GM21390 (cell line): ENCODE measurements at regions not wholly inside any gene's neighbourhood (a gene's known extent, or its start where the extent isn't known, plus 50 kb on each side); places are given as distances from the start of the nearest gene placed in this dataset.
"Not testable (repeated sequence)": the region's sequence is repeated elsewhere in the genome, so short reads cannot be mapped to it uniquely, and the experiment has no call there.

ENCODE experiments used
- ATAC-seq: cut with Tn5 transposase; IDR thresholded peaks from one replicate; pipeline ENCODE4 v1.9.1; 2021; ENCODE audit not compliant: unreplicated experiment

DNA sequence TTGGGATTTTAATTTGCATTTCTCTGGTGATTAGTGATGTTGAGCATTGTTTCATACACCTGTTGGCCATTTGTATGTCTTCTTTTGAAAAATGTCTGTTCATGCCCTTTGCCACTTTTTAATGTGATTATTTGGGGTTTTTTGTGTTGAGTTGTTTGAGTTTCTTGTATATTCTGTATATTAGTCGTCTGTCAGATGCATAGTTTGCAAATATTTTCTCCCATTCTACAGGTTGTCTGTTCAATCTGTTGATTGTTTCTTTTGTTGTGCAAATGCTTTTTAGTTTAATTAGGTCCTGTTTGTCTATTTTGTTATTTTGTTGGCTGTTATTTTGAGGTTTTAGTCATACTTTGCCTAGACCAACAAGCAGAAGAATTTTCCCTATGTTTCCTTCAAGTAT lies 164.0 kb upstream of the CXADR start:
- ATAC-seq = no peak

DNA sequence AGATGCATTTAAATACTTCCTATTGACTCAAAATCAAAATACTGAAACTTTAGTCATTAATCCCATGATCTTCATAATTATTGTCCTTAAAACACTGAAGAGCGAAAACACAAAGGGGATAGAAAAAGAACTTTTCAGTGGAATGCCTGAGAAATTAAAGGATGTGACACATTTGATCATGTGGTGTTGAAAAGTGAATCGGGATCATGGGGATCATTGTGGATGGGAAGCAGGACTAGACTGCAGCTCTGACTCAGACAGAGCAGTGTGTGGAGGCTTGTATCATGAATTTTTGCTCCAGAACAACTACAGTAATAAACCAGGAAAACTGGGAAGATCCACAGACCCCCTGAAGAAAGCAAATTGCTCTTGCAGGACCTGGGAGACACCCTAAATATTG lies 161.1 kb upstream of the CXADR start:
- ATAC-seq = no peak

GRCh38 chr21:17352996-17353655 lies 159.7 kb upstream of the CXADR start:
- no peak for ATAC-seq

DNA sequence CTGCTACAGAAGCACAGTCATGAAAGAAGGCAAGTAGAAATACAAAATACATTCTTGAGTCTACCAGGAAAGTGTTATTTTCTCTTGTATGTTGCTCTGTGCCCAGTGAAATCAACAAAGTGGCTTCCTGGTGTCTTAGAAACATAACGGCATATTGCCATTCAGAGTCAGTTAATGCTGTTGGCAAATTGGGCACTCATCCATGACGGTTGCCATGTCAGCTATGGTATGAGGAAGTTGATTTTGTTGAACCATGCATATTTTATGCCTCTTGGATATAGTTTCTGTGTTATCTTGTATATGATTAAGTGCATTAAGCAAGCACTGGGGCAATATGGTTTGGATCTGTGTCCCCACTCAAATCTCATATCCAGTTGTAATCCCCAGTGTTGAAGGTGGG lies 153.1 kb upstream of the CXADR start:
- ATAC-seq = no peak

DNA sequence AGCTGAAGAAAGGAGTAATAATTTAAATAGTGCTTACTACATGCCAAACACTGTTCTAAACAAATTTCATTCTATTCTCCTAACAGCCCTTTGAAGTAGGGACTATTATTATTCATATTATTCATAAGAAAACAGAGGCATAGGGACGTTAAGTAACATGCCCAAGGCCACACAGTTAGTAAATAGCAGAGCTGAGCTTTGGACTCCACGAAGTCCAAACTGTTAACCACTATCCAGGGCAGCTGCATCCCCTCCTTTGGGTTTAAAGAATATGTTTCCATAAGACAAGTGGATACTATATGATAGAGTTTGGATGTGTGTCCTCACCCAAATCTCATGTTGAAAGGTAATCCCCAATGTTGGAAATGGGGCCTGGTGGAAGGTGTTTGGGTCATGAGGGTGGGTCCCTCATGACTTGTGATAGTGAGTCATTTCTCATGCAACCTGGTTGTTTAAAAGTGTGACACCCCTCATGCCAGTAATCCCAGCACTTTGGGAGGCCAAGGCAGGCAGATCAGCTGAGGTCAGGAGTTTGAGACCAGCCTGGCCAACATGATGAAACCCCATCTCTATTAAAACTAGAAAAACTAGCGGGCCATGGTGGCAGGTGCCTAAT lies 144.0 kb upstream of the CXADR start:
- no peak for ATAC-seq

DNA sequence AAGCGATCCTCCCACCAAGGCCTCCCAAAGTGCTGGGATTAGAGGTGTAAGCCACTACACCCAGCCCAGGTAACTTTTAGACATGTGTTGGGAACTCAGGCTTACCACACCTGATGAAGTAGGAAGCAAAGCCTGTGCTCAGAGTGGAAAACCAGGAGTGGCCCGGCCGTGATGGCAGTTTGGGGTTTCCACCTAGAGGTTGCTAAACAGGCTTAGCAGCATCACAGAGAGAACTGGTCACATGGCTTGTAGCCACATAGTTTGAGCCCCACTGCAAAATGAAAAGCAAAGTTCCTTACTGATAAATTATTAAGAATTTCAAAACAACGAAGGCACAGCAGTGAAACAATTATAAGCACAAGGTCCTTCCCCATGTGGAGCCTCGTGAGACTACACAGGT lies 142.6 kb upstream of the CXADR start:
- no peak for ATAC-seq

- no peak for ATAC-seq
These were observed 141.9 kb upstream of the CXADR start for GRCh38 chr21:17370916-17371315.

- ATAC-seq = no peak
These were observed 141.4 kb upstream of the CXADR start for GRCh38 chr21:17371450-17371849.

DNA sequence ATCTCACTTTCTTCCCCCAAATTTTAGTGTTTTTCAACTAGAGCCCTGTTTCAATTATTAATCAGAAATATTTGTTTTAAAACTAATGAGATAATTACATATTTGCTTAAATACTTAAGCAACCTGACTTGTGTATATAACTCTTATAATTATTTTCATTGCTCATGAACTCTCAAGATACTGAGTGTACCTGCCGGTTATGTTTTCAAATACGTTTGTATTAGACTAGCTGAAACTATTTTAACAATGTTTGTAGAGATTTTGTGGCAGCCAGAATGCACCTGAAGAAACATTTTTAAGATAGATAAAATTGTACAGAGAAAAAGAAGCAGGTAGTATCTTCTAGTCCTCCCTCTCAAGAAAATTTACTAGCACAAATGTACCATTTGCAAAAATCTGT lies 140.6 kb upstream of the CXADR start:
- no peak for ATAC-seq

GRCh38 chr21:17386498-17386897 lies 126.3 kb upstream of the CXADR start:
- no peak for ATAC-seq

- ATAC-seq = peak; percentile 61
These were observed 125.7 kb upstream of the CXADR start for GRCh38 chr21:17387030-17387617.

DNA sequence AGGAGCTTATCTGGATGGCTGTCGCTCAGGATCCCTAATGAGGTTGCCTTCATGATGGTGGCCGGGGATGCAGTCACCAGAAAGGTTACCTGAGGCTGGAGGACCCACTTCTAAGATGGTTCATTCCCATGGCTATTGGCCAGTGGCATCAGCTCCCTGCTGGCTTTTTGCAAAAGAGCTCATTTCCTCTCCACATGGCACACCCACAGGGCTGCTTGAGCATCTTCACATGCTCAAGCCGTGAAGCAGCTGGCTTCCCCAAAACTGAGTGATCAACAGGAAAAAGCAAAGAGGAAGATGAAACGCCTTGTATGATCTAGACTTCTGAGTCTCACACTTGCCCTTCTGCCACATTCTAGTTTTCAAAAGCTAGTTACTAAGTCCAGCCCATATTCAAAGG lies 124.6 kb upstream of the CXADR start:
- no peak for ATAC-seq

DNA sequence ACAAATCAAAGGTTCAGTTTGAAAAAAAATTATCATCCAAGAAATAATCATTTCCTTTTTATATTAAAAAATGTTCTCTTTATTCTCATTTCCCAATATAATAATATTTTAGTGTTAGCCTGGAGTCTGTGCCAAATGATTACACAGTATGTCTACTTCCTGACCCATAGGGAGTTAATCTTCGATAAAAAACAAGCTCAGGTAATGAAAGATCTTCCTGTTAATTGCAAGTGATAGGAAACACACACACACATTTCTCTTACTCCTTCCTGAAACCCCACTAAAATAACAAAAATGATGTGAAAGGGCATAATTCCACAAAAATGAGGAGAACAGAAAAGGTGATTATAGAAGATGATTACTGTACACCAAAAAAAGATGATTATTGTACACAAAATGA lies 123.5 kb upstream of the CXADR start:
- no peak for ATAC-seq

GRCh38 chr21:17390569-17390968 lies 122.3 kb upstream of the CXADR start:
- no peak for ATAC-seq

DNA sequence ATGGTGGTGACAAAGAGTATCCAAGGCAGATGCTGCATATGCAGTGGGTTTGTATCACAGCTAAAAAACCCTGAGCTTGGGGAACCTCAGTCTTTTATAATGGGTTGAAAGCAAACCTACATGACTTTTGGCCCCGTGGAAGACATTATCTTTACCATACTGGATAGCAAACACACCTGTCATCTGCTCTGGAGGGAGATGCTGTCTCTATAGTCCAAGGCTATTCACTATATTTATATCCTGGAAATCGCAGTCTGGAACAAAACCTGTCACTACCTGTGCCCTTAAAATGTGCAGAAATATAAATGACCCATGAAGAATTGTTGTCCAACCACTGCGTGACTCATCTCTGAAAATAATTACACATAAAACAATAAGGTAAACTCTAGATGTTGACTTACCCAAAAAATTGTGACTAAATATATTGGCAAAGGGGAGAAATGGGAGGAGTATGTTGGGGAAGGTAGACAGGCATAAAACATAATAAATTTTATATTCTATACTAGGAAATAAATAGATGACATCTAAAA lies 121.0 kb upstream of the CXADR start:
- ATAC-seq = no peak

DNA sequence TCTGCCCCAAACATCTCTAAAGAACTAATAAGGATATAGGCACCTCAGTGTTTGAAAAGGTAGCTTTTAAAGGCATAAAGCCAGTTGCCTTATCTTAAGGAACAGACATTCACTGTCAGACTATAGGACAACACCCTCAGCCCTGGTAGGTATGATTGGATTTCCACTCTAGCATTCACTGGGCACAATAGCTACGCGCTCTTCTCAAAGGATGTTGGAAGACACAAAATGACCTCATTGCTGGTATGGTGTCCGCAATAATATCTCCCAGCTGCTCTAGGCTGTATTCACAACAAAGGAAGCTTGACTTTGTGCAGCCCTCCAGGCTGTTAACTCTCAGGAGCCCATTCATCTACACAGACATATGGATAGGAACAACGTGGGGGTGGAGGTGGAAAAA lies 119.4 kb upstream of the CXADR start:
- no peak for ATAC-seq

GRCh38 chr21:17396948-17397347 lies 115.9 kb upstream of the CXADR start:
- ATAC-seq = no peak

GRCh38 chr21:17397703-17398102 lies 115.1 kb upstream of the CXADR start:
- no peak for ATAC-seq

- not testable (repeated sequence) for ATAC-seq
These were observed 113.9 kb upstream of the CXADR start for GRCh38 chr21:17398954-17399353.

- ATAC-seq = no peak
These were observed 109.9 kb upstream of the CXADR start for GRCh38 chr21:17402937-17403336.

DNA sequence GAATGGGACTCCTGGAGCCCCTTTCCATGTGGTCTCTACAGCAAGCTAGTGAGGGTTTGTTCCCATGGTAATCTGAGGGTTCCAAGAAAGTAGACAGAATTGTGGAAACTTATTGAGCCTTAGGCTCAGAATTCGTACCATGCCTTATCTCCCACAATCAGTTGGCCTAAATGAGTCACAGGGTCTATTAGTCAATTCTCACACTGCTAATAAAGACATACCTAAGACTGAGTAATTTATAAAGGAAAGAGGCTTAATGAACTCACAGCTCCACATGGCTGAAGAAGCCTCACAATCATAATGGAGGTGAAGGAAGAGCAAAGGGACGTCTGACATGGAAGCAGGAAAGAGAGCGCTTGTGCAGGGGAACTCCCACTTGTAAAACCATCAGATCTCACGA lies 106.6 kb upstream of the CXADR start:
- no peak for ATAC-seq

GRCh38 chr21:17414766-17415165 lies 98.1 kb upstream of the CXADR start:
- no peak for ATAC-seq
